SK-N-SH (cell line): ENCODE measurements at regions not wholly inside any gene's neighbourhood (a gene's known extent, or its start where the extent isn't known, plus 50 kb on each side); places are given as distances from the start of the nearest gene placed in this dataset.

Experiments
- CTCF ChIA-PET: fragments of 300-600, 350-600 bp; formaldehyde crosslinking; extraction: SDS; loops from one replicate; lab custom pipeline; 2021; lab: Yijun Ruan, JAX
- POLR2A ChIA-PET: fragments of 350-600 bp; sonication (Branson Sonifier 250); formaldehyde crosslinking; extraction: SDS; loops from one replicate; lab custom pipeline; 2020; ENCODE audit warnings: antibody characterized with exemption, inconsistent platforms; lab: Yijun Ruan, JAX
- DNase-seq: peaks from one replicate; pipeline ENCODE4 v3.0.0; 2012
- H2AFZ ChIP-seq: fragments of 200-600 bp; sonication (generic); 2 replicates; pipeline ENCODE4 v1.8.1; 2016; ENCODE audit warnings: antibody characterized with exemption, mild to moderate bottlenecking, low read depth
- H3F3A ChIP-seq: fragments of 200-600 bp; sonication (generic); replicated peaks from 2 replicates; pipeline ENCODE3; 2016; ENCODE audit warnings: antibody characterized with exemption, mild to moderate bottlenecking; ENCODE audit not compliant: insufficient read depth
- H3K27ac ChIP-seq, 2 experiments: fragments of 200-500 bp in 1 of 2; fragments of 200-600 bp in 1 of 2; sonication (Bioruptor generic) in 1 of 2; sonication (generic), shearing (Covaris generic) in 1 of 2; 2 replicates each; pipeline versions ENCODE4 v1.5.1 to v1.6.1; 2014 to 2016; ENCODE audit warnings: low read depth in 2 of 2, inconsistent platforms in 1 of 2, low read length in 1 of 2, mild to moderate bottlenecking in 1 of 2, mixed read lengths in 1 of 2
- H3K27me3 ChIP-seq: fragments of 200-600 bp; sonication (generic), shearing (Covaris generic); 2 replicates; pipeline ENCODE4 v1.6.1; 2016; ENCODE audit warnings: mixed run types; ENCODE audit not compliant: insufficient read depth
- H3K36me3 ChIP-seq, 2 experiments: fragments of 200-500 bp in 1 of 2; fragments of 200-600 bp in 1 of 2; sonication (Bioruptor generic) in 1 of 2; sonication (generic) in 1 of 2; replicated peaks in 1 of 2; 2 replicates each; pipeline versions ENCODE3 to v1.5.1; 2014 to 2016; ENCODE audit warnings: low read length in 1 of 2, mild to moderate bottlenecking in 1 of 2; ENCODE audit not compliant: insufficient read depth in 2 of 2, control insufficient read depth in 1 of 2
- H3K4me1 ChIP-seq, 2 experiments: fragments of 200-500 bp in 1 of 2; fragments of 200-600 bp in 1 of 2; sonication (Bioruptor generic) in 1 of 2; sonication (generic), shearing (Covaris generic) in 1 of 2; 2 replicates each; pipeline versions ENCODE4 v1.5.1 to v1.6.1; 2014 to 2016; ENCODE audit warnings: low read depth in 1 of 2, low read length in 1 of 2, mixed run types in 1 of 2; ENCODE audit not compliant: insufficient read depth in 2 of 2, control insufficient read depth in 1 of 2
- H3K4me2 ChIP-seq: fragments of 200-600 bp; sonication (generic), shearing (Covaris generic); 2 replicates; pipeline ENCODE4 v1.6.1; 2017; ENCODE audit warnings: mixed run types
- H3K4me3 ChIP-seq, 2 experiments: fragments of 200-500 bp in 1 of 2; fragments of 200-600 bp in 1 of 2; sonication (Bioruptor generic) in 1 of 2; sonication (generic), shearing (Covaris generic) in 1 of 2; 2 replicates each; pipeline versions ENCODE4 v1.5.1 to v1.8.1; 2014 to 2016; ENCODE audit warnings: low read depth in 2 of 2, inconsistent platforms in 1 of 2, low read length in 1 of 2, mild to moderate bottlenecking in 1 of 2, mixed read lengths in 1 of 2, moderate library complexity in 1 of 2
- H3K79me2 ChIP-seq: fragments of 200-600 bp; sonication (generic); 2 replicates; pipeline ENCODE4 v1.8.1; 2017; ENCODE audit warnings: mild to moderate bottlenecking; ENCODE audit not compliant: insufficient read depth
- H3K9ac ChIP-seq: fragments of 200-600 bp; sonication (generic); 2 replicates; pipeline ENCODE4 v1.6.1; 2017; ENCODE audit warnings: mixed run types
- H3K9me2 ChIP-seq: fragments of 200-600 bp; sonication (generic); 2 replicates; pipeline ENCODE4 v1.6.1; 2017; ENCODE audit warnings: mixed run types
- H3K9me3 ChIP-seq: fragments of 200-600 bp; sonication (generic); 2 replicates; pipeline ENCODE4 v1.6.1; 2017; ENCODE audit warnings: mixed run types, mild to moderate bottlenecking, moderate library complexity
- H4K20me1 ChIP-seq: fragments of 200-600 bp; sonication (generic); 2 replicates; pipeline ENCODE4 v1.6.1; 2017; ENCODE audit warnings: mild to moderate bottlenecking, mixed run types; ENCODE audit not compliant: insufficient read depth
- ELF1 ChIP-seq: IDR thresholded peaks from 2 replicates; pipeline ENCODE4 v1.4.0; 2012
- FOSL2 ChIP-seq: IDR thresholded peaks from 2 replicates; pipeline ENCODE4 v1.4.0; 2012; ENCODE audit warnings: low read depth, mild to moderate bottlenecking, moderate library complexity, borderline replicate concordance
- GATA2 ChIP-seq: sonication (generic); formaldehyde crosslinking; IDR thresholded peaks from 2 replicates; pipeline ENCODE4 v1.5.0; 2020; ENCODE audit warnings: mild to moderate bottlenecking, missing genetic modification reagents
- MEF2A ChIP-seq: IDR thresholded peaks from 2 replicates; pipeline ENCODE4 v1.4.0; 2012; ENCODE audit warnings: low read depth, borderline replicate concordance
- MXI1 ChIP-seq: IDR thresholded peaks from 2 replicates; pipeline ENCODE4 v1.6.1; 2012; ENCODE audit warnings: mild to moderate bottlenecking, low read depth, low read length, improper control_type of control experiment
- RAD21 ChIP-seq: IDR thresholded peaks from 2 replicates; pipeline ENCODE4 v1.6.1; 2012; ENCODE audit warnings: mild to moderate bottlenecking, low read length
- RCOR1 ChIP-seq: fragments of 150-350 bp; IDR thresholded peaks from 2 replicates; pipeline ENCODE4 v1.6.1; 2017; ENCODE audit warnings: antibody characterized with exemption, low read length
- RFX5 ChIP-seq: IDR thresholded peaks from 2 replicates; pipeline ENCODE4 v1.6.1; 2012; ENCODE audit warnings: mild to moderate bottlenecking, improper control_type of control experiment, low read length
- TAF1 ChIP-seq: IDR thresholded peaks from 2 replicates; pipeline ENCODE4 v1.6.1; 2012; ENCODE audit warnings: low read depth, mild to moderate bottlenecking, low read length, moderate library complexity, borderline replicate concordance
- TCF12 ChIP-seq: IDR thresholded peaks from 2 replicates; pipeline ENCODE4 v1.4.0; 2012
- TEAD4 ChIP-seq: IDR thresholded peaks from 2 replicates; pipeline ENCODE4 v1.4.0; 2012; ENCODE audit warnings: mild to moderate bottlenecking, borderline replicate concordance; ENCODE audit not compliant: insufficient read depth
- WGBS: methylation state at CpG from one replicate; pipeline ENCODE4 v1.1.6; 2017; ENCODE audit warnings: low lambda C conversion rate; 5-methylcytosine and 5-hydroxymethylcytosine counted together
- TF ChIP-seq, protein P1 (sequence below): IDR thresholded peaks from 2 replicates; pipeline ENCODE4 v1.6.1; 2012; ENCODE audit warnings: mild to moderate bottlenecking, low read depth, low read length, moderate library complexity
- TF ChIP-seq, protein P2 (sequence below): fragments of 150-350 bp; IDR thresholded peaks from 2 replicates; pipeline ENCODE4 v1.6.1; 2016; ENCODE audit warnings: mild to moderate bottlenecking, low read depth, low read length
- TF ChIP-seq, protein P3 (sequence below): IDR thresholded peaks from 2 replicates; pipeline ENCODE4 v1.4.0; 2012; ENCODE audit warnings: low read depth, borderline replicate concordance
- TF ChIP-seq, protein P4 (sequence below): IDR thresholded peaks from 2 replicates; pipeline ENCODE4 v1.4.0; 2012; ENCODE audit warnings: low read depth
- TF ChIP-seq, protein P5 (sequence below): IDR thresholded peaks from 2 replicates; pipeline ENCODE4; 2012

DNA sequence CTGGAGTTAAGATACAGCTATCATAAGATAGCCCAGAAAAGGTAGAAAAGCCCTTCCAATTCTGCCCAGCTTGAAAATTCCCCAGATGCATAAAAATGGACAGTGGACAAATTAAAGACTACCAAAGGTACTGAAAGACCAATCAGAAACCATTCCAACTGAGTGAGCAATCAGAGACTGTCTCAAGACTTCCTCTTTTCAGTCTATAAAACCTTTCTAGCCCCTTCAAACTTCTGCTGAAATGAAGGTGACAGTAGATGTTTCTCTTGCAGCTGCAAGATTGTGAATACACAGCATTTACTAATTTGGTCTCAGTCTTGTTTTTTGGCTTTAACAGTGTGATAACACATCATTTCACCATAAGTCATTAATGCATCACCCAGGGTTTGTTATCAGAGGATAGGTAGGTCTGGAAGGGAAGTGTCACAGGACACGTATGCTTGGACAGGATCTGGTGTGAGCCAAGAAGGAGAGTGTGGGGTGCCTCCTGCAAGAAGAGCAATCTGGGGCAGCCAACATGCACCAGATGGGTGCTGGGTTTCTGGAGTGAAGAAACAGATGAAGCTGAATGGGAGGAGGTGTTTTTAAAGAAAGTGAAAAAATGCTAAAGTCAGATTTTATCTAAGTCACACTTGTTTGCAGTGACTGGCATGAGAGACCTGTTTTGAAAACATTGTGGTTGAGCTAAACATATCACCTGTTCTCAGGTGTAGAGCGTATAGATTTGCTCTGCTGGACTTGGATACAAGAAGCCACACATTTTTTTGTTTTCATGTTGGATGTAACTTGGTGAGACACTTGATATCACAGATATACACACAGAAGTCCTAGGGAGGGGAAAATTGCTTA, 75.3 kb upstream of the DDX18 start:
- H3K36me3 ChIP-seq = no peaks in the 10 kb centered on the region
- no peaks in the 10 kb centered on the region for H3K4me1 ChIP-seq
- H3K9me3 ChIP-seq = no peaks in the 10 kb centered on the region
- no peak overlapping the region for H2AFZ ChIP-seq
- H3K4me2 ChIP-seq = no peak overlapping the region
- no peak overlapping the region for H3K27ac ChIP-seq
- H3K4me3 ChIP-seq = no peak overlapping the region
- H3K27me3 ChIP-seq = no peaks in the 10 kb centered on the region
- no peaks in the 10 kb centered on the region for H3K9me2 ChIP-seq
- H3F3A ChIP-seq = no peaks in the 10 kb centered on the region
- WGBS = 9% methylated on average over 2 of the region's 2 CpGs
- ChIA-PET CTCF (interaction anchor here (1.9 kb wide), 1 partner anchor 17 kb away, joined by 5 read pairs; no protein-coding TSS in a partner anchor), POLR2A (interaction anchor here (1.0 kb wide), 1 partner anchor 21 kb away, joined by 3 read pairs; no protein-coding TSS in a partner anchor)
- no peak for DNase-seq
- no peaks in the 10 kb centered on the region for H3K79me2 ChIP-seq
- H3K9ac ChIP-seq = no peak overlapping the region
- no peak for TF ChIP-seq MEF2A
- no peak for TF ChIP-seq GATA2 (CRISPR knock-in tag)
- no peak for TF ChIP-seq TAF1
- TF ChIP-seq TCF12 = no peak
- no peak for TF ChIP-seq FOSL2
- TF ChIP-seq RAD21 = no peak
- no peak for TF ChIP-seq RCOR1
- TF ChIP-seq RFX5 = no peak
- TF ChIP-seq, protein P1, sequence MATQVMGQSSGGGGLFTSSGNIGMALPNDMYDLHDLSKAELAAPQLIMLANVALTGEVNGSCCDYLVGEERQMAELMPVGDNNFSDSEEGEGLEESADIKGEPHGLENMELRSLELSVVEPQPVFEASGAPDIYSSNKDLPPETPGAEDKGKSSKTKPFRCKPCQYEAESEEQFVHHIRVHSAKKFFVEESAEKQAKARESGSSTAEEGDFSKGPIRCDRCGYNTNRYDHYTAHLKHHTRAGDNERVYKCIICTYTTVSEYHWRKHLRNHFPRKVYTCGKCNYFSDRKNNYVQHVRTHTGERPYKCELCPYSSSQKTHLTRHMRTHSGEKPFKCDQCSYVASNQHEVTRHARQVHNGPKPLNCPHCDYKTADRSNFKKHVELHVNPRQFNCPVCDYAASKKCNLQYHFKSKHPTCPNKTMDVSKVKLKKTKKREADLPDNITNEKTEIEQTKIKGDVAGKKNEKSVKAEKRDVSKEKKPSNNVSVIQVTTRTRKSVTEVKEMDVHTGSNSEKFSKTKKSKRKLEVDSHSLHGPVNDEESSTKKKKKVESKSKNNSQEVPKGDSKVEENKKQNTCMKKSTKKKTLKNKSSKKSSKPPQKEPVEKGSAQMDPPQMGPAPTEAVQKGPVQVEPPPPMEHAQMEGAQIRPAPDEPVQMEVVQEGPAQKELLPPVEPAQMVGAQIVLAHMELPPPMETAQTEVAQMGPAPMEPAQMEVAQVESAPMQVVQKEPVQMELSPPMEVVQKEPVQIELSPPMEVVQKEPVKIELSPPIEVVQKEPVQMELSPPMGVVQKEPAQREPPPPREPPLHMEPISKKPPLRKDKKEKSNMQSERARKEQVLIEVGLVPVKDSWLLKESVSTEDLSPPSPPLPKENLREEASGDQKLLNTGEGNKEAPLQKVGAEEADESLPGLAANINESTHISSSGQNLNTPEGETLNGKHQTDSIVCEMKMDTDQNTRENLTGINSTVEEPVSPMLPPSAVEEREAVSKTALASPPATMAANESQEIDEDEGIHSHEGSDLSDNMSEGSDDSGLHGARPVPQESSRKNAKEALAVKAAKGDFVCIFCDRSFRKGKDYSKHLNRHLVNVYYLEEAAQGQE = no peak
- no peaks in the 10 kb centered on the region for H4K20me1 ChIP-seq

DNA sequence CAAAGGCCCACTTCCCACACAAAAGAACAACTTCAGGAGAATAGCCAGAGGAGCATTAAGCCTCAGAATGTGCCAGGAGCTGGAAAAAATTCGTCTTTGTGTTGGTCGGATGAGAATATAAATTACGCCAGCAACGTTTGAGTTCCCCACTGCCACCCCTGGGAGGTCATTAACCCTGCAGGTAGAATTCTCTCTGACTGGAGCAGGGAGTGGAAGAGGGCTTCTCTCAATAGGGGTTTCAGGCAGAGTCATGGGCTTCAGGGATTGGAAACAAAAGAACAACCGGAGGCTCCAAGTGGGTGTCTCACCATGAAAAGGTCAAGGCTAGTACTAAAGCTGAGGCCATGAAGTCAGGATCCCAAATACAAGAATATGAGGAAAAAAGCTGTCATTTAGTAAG, 69.0 kb upstream of the DDX18 start:
- Histone ChIP-seq H4K20me1 (no peaks in the 10 kb centered on the region), H3K27ac (no peak overlapping the region), H3K4me3 (no peak overlapping the region), H3K9me3 (no peaks in the 10 kb centered on the region), H3K36me3 (no peaks in the 10 kb centered on the region), H3K27me3 (no peaks in the 10 kb centered on the region), H3K79me2 (no peaks in the 10 kb centered on the region), H3K9me2 (no peaks in the 10 kb centered on the region), H3F3A (no peaks in the 10 kb centered on the region), H3K4me2 (no peak overlapping the region), H2AFZ (no peak overlapping the region), H3K4me1 (no peaks in the 10 kb centered on the region; a peak in 1 of 4 replicates), H3K9ac (no peak overlapping the region)
- ChIA-PET CTCF (no interaction called here), POLR2A (no interaction called here)
- WGBS = 33% methylated on average over 5 of the region's 5 CpGs
- DNase-seq = no peak
- TF ChIP-seq, protein P2, sequence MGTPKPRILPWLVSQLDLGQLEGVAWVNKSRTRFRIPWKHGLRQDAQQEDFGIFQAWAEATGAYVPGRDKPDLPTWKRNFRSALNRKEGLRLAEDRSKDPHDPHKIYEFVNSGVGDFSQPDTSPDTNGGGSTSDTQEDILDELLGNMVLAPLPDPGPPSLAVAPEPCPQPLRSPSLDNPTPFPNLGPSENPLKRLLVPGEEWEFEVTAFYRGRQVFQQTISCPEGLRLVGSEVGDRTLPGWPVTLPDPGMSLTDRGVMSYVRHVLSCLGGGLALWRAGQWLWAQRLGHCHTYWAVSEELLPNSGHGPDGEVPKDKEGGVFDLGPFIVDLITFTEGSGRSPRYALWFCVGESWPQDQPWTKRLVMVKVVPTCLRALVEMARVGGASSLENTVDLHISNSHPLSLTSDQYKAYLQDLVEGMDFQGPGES = no peak
- TF ChIP-seq, protein P3, sequence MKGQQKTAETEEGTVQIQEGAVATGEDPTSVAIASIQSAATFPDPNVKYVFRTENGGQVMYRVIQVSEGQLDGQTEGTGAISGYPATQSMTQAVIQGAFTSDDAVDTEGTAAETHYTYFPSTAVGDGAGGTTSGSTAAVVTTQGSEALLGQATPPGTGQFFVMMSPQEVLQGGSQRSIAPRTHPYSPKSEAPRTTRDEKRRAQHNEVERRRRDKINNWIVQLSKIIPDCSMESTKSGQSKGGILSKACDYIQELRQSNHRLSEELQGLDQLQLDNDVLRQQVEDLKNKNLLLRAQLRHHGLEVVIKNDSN = no peak
- TF ChIP-seq TEAD4 (no peak), GATA2 (CRISPR knock-in tag) (no peak), MXI1 (no peak), ELF1 (no peak)
- TF ChIP-seq, protein P4, sequence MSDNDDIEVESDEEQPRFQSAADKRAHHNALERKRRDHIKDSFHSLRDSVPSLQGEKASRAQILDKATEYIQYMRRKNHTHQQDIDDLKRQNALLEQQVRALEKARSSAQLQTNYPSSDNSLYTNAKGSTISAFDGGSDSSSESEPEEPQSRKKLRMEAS = no peak
- TF ChIP-seq, protein P5, sequence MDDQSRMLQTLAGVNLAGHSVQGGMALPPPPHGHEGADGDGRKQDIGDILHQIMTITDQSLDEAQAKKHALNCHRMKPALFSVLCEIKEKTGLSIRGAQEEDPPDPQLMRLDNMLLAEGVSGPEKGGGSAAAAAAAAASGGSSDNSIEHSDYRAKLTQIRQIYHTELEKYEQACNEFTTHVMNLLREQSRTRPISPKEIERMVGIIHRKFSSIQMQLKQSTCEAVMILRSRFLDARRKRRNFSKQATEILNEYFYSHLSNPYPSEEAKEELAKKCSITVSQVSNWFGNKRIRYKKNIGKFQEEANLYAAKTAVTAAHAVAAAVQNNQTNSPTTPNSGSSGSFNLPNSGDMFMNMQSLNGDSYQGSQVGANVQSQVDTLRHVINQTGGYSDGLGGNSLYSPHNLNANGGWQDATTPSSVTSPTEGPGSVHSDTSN = no peak
